ENCODE measurements at regions not wholly inside any gene's neighbourhood (a gene's known extent, or its start where the extent isn't known, plus 50 kb on each side); places are given as distances from the start of the nearest gene placed in this dataset.

DNA sequence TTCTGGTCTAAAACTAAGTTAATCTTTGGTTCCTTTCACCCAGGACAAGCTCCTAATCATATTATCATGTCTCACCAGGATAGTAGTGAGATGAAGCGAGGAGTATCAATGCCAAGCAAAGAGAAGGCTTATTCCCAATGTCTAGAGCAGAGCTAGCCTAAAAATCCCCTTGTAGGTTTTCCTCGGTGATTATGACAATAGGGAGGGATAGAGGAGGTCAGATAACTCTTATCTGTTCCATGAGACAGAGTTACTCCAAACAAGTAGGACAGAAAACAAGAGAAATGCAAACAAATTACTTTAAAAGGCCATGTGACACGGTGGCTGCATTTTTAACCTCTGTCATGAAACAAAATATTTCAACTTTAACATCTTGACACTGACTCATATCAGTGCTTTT lies 623.1 kb downstream of the ADCYAP1 start:
- H3K4me3 ChIP-seq (ENCODE audit: low read depth, low read length), result no peak overlapping the region
- TF ChIP-seq, protein P1, sequence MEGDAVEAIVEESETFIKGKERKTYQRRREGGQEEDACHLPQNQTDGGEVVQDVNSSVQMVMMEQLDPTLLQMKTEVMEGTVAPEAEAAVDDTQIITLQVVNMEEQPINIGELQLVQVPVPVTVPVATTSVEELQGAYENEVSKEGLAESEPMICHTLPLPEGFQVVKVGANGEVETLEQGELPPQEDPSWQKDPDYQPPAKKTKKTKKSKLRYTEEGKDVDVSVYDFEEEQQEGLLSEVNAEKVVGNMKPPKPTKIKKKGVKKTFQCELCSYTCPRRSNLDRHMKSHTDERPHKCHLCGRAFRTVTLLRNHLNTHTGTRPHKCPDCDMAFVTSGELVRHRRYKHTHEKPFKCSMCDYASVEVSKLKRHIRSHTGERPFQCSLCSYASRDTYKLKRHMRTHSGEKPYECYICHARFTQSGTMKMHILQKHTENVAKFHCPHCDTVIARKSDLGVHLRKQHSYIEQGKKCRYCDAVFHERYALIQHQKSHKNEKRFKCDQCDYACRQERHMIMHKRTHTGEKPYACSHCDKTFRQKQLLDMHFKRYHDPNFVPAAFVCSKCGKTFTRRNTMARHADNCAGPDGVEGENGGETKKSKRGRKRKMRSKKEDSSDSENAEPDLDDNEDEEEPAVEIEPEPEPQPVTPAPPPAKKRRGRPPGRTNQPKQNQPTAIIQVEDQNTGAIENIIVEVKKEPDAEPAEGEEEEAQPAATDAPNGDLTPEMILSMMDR (IDR thresholded peaks at IDR 0.05; ENCODE audit: low read depth, low read length, missing control alignments), result no peak
- no peak for DNase-seq (ENCODE audit: low read depth)

DNA sequence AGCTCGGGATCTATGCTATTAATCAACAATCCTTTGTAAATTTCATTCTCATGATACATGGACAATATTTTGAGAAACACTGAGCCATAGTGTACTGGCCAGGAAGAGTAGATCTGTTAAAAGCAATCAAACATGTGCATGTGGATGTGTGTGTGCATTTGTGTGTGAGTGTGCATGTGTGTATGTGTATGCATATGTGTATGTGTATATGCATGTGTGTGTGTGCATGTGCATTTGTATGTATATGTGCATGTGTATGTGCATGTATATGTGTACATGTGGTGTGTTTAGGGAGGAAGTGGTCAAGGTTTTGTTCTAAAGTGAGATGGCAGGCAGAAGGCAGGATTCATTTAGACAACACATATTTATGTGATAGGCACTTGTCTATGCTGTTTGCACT lies 623.8 kb downstream of the ADCYAP1 start:
- H3K4me3 ChIP-seq (ENCODE audit: low read depth, low read length), result no peak overlapping the region
- DNase-seq (ENCODE audit: low read depth), result no peak
- TF ChIP-seq, protein P1 (IDR thresholded peaks at IDR 0.05; ENCODE audit: low read depth, low read length, missing control alignments), result no peak

DNA sequence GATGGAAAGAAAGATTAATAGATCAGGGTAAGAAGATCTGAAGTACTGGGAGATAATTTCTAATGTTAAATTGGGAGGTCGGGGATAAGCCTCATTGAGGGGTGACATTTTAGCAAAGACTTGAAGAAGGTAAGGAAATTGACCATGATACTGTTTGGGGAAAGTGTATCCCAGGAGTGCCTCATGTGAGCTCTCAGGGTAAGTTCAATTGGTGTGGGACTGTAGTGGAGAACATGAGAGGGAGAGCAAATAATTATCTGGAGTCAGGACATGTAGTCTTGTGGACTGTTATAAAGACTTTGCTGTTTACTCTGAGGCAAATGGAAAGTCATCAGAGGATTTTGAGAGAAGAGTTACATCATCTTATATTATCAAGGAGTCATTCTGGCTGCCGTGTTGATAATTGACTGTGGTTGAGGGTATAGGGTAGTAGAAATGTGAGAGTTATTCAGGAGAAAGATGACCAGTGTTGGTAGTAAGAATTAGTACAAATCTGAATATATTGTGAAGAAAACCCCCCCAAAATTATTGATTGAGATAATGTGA lies 624.4 kb downstream of the ADCYAP1 start:
- no peak for DNase-seq (ENCODE audit: low read depth)
- H3K4me3 ChIP-seq (ENCODE audit: low read depth, low read length), result no peak overlapping the region
- TF ChIP-seq, protein P1 (IDR thresholded peaks at IDR 0.05; ENCODE audit: low read depth, low read length, missing control alignments), result no peak

DNA sequence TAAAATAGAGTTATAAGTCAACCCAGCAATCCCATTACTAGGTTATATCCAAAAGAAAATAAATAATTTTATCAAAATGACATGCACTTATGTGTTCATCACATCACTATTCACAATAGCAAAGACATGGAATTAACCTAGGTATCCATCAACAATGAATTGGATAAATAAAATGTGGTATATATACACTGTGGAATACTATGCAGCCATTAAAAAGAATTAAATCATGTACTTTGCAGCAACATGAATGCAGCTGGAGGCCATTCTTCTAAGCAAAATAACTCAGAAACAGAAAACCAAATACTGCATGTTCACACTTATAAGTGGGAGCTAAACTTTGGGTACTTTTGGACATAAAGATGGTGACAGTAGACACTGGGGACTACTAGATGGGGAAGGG lies 626.0 kb downstream of the ADCYAP1 start:
- no peak for DNase-seq (ENCODE audit: low read depth)
- H3K4me3 ChIP-seq (ENCODE audit: low read depth, low read length), result no peak overlapping the region
- TF ChIP-seq, protein P1 (IDR thresholded peaks at IDR 0.05; ENCODE audit: low read depth, low read length, missing control alignments), result no peak

DNA sequence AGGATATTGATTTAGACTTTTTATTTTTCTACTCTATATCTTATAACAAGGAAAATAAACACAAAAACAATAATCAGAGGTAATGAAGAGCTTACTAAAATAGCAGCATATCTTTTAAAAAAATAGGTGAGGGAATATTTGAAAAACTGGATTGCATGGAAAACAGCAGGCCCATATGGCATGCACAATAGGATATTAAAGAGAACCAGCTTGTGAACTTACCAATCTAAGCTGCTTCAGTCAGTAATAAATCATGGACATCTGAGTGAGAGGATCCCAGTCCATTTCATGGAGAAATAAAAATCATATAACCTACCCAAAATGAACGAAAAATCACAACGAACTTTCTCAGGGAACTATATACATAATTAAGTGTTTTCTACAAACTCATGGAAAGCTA lies 634.6 kb downstream of the ADCYAP1 start:
- no peak for DNase-seq (ENCODE audit: low read depth)
- H3K4me3 ChIP-seq (ENCODE audit: low read depth, low read length), result no peak overlapping the region
- TF ChIP-seq, protein P1 (IDR thresholded peaks at IDR 0.05; ENCODE audit: low read depth, low read length, missing control alignments), result no peak

DNA sequence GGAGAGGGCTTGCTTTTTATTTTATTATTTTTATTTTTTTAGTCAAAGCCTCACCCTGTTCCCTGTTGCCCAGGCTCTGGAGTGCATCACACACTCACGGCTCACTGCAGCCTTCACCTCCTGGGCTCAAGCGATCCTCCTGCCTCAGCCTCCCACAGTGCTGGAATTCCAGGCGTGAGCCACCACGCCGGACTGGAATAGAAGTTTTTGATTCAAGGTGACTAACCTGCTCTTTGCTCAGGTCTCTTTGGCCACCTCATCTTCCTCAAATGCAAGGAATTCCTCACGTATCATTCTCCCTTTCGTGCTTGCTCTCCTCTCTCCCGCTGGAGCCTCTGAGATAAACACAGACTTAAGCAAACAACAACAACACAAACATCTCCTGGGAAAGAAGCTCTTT lies 636.8 kb downstream of the ADCYAP1 start:
- DNase-seq (ENCODE audit: low read depth), result no peak
- H3K4me3 ChIP-seq (ENCODE audit: low read depth, low read length), result no peak overlapping the region
- TF ChIP-seq, protein P1 (IDR thresholded peaks at IDR 0.05; ENCODE audit: low read depth, low read length, missing control alignments), result no peak

DNA sequence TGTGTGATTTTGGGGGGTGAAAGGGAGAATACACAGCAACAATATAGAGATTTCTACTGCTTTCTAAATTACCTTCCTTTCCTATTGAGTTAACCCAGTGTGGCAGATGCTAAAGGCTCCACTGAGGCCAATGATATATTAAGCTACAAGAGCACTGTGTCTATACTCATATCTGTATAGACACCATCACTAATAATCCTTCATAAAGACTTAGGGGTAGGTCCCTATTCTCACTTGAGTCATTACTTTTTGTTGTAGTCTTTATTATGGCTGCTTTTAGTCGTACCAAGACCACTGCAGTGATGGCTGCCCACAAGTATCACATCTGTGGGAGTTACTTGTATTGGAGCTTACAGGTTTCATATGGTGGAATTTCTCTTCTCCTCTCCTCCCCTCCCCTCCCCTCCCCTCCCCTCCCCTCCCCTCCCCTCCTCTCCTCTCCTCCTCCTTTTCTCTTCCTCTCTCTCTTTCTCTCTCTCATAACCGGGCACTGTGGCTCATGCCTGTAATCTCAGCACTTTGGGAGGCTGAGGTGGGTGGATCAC lies 637.6 kb downstream of the ADCYAP1 start:
- no peak overlapping the region for H3K4me3 ChIP-seq (ENCODE audit: low read depth, low read length)
- DNase-seq (ENCODE audit: low read depth), result no peak

More for the DNA sequence above, 637.6 kb downstream of the ADCYAP1 start:
- TF ChIP-seq, protein P1 (IDR thresholded peaks at IDR 0.05; ENCODE audit: low read depth, low read length, missing control alignments), result no peak

Data from GM12864 (cell line).